GM19372 (cell line): ENCODE measurements at regions not wholly inside any gene's neighbourhood (a gene's known extent, or its start where the extent isn't known, plus 50 kb on each side); places are given as distances from the start of the nearest gene placed in this dataset.
"Not testable (repeated sequence)": the region's sequence is repeated elsewhere in the genome, so short reads cannot be mapped to it uniquely, and the experiment has no call there.

ENCODE experiments used
- ATAC-seq: cut with Tn5 transposase; IDR thresholded peaks from one replicate; pipeline ENCODE4 v1.9.1; 2021; ENCODE audit warnings: mild to moderate bottlenecking, low read depth, moderate library complexity; ENCODE audit not compliant: unreplicated experiment

- ATAC-seq, result not testable (repeated sequence)
Measured at GRCh38 chr6:27827477-27827876, 84.7 kb downstream of the OR2B2 start.

DNA sequence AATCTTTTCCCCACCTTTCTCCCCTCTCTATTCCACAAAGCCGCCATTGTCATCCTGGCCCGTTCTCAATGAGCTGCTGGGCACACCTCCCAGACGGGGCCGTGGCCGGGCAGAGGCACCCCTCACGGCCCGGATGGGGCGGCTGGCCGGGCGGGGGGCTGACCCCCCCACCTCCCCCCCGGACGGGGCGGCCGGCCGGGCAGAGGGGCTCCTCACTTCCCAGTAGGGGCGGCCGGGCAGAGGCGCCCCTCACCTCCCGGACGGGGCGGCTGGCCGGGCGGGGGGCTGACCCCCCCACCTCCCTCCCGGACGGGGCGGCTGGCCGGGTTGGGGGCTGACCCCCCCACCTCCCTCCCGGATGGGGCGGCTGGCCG, 85.6 kb downstream of the OR2B2 start:
- ATAC-seq, result not testable (repeated sequence)

DNA sequence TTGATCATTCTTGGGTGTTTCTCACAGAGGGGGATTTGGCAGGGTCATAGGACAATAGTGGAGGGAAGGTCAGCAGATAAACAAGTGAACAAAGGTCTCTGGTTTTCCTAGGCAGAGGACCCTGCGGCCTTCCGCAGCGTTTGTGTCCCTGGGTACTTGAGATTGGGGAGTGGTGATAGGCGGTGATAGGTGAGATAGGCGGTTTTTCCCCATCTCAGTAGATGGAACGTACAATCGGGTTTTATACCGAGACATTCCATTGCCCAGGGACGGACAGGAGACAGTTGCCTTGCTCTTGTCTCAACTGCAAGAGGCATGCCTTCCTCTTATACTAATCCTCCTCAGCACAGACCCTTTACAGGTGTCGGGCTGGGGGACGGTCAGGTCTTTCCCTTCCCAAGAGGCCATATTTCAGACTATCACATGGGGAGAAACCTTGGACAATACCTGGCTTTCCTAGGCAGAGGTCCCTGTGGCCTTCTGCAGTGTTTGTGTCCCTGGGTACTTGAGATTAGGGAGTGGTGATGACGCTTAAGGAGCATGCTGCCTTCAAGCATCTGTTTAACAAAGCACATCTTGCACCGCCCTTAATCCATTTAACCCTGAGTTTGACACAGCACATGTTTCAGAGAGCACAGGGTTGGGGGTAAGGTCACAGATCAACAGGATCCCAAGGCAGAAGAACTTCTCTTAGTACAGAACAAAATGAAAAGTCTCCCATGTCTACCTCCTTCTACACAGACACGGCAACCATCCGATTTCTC, 86.2 kb downstream of the OR2B2 start:
- not testable (repeated sequence) for ATAC-seq

DNA sequence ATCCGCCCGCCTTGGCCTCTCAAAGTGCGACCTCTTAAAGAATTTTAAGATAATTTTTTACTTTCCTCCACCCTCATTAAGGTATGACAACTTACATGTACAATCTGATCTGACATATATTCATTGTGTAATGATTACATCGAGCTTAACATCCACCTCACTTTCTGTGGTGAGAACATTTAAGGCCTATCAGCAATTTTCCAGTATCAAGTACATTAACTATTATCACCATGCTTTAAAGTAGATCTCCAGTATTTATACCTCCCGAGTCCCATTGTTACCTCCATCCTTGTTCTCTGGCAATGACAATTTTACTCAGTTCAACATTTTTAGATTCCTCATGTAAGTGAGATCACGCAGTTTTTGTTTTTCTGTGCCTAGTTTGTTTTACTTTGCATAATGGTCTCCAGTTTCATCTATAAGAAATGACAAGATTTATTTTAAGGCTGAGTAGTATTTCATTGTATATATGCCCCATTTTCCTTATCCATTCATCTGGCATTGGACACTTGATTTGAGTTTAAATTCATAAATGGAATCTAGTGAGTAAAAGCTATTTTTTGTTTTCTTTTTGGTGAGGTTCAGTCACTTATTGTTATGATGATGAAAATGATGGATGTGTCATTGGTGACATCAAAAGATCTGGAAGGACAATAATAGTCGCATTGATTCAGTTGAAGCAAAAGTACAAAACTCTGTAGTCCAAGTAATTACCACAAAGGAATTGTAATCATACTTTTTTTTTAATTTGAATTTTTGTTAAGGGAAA, 87.0 kb downstream of the OR2B2 start:
- ATAC-seq, result no peak

DNA sequence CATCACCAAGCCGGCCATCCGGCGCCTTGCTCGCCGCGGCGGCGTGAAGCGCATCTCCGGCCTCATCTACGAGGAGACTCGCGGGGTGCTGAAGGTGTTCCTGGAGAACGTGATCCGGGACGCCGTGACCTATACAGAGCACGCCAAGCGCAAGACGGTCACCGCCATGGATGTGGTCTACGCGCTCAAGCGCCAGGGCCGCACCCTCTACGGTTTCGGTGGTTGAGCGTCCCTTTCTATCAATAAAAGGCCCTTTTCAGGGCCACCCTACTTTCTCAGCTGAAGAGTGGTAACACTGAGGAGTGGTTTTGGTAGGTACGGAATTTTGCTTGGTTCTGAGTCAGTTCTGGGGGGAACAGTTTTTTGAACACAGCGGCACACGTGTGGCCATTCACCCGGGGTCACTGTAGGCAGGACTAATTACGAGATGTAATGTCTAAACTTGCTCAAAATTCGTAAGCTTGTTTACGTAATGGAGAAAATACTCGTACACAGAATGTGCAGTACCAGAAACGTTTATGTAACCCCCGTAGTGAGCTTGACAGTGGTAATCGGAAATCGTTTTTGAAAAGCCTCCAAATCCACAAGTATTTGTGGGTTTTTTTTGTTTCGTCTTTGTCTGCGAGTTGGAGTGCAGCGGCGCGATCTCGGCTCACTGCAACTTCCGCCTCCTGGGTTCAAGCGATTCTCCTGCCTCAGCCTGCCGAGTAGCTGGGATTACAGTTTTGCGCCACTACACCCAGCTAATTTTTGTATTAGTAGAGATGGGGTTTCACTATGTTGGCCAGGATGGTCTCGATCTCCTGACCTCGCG, 87.8 kb downstream of the OR2B2 start:
- peak; percentile 57 for ATAC-seq

- peak; percentile 18 for ATAC-seq
Measured at GRCh38 chr6:27823714-27824210, 88.4 kb downstream of the OR2B2 start.

- ATAC-seq, result no peak
Measured at GRCh38 chr6:27816906-27817305, 95.3 kb downstream of the OR2B2 start.

DNA sequence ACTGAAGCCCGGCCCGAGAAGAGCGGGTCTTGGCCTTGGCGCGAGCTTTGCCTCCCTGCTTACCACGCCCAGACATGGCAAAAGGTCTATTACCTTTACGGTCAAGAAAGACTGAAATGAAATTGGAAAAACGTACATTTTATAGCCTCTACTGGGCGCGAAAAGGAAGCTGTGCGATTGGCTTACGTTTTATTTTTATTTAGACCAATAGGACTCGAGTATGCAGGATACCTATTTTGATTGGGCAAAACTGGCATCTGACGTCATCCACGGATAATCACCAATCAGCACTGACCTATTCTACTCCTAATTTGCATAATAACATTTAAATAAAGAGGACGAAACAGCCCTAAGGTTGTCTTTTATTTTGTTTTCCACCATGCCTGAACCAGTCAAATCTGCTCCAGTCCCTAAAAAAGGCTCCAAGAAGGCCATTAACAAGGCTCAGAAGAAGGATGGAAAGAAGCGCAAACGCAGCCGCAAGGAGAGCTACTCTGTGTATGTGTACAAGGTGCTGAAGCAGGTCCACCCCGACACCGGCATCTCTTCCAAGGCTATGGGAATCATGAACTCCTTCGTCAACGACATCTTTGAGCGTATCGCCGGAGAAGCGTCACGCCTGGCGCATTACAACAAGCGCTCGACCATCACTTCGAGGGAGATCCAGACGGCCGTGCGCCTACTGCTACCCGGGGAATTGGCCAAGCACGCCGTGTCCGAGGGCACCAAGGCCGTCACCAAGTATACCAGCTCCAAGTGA, 97.4 kb downstream of the OR2B2 start:
- ATAC-seq, result peak; percentile 61

DNA sequence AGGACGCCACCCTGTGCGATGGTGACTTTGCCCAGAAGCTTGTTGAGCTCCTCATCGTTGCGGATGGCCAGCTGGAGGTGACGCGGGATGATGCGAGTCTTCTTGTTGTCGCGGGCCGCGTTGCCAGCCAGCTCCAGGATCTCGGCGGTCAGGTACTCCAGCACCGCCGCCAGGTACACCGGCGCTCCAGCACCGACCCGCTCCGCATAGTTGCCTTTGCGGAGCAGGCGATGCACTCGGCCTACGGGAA, 97.9 kb downstream of the OR2B2 start:
- ATAC-seq, result peak; percentile 2

DNA sequence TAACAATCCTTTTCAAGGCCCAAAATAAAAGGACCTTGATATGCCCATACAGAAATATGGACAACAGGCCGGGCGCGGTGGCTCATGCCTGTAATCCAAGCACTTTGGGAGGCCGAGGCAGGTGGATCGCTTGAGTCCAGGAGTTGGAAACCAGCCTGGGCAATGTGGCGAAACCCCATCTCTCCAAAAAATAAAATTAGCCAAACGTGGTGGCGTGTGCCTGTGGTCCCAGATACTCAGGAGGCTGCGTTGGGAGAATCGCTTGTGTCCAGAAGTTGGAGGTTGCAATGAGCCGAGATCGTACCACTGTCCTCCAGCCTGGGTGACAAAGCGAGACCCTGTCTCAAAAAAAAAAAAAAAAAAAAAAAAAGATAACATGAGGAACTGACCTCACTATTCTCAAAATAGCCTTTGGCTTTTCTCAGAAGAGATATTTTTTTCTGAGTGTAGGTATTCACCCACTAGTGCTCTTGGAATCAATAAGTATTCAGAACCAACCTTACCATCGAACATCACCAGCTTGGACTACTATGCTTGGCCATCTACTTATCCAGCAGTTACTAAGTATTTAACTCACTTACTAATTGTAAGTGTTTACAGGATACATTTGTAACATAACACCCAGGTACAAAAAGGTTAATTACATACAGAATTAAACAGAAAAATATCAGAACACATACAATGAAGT, 99.2 kb downstream of the OR2B2 start:
- ATAC-seq, result no peak

GRCh38 chr6:27812078-27812804, 100.0 kb downstream of the OR2B2 start:
- ATAC-seq, result no peak

DNA sequence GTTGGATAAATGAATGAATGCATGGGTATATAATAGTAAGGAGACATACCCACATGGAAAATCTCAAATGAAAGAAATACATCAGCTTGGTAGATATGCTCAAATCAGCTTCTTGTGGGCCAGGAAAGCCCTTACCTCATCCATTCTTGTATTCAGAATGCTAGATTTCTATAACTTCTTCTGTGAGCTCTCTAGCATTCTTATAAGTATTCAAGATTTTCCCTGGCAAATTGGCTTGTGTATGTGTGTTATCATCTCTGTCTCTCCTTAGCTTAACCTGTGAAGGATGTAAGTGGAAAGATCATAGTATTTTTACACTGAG, 100.8 kb downstream of the OR2B2 start:
- ATAC-seq, result no peak

DNA sequence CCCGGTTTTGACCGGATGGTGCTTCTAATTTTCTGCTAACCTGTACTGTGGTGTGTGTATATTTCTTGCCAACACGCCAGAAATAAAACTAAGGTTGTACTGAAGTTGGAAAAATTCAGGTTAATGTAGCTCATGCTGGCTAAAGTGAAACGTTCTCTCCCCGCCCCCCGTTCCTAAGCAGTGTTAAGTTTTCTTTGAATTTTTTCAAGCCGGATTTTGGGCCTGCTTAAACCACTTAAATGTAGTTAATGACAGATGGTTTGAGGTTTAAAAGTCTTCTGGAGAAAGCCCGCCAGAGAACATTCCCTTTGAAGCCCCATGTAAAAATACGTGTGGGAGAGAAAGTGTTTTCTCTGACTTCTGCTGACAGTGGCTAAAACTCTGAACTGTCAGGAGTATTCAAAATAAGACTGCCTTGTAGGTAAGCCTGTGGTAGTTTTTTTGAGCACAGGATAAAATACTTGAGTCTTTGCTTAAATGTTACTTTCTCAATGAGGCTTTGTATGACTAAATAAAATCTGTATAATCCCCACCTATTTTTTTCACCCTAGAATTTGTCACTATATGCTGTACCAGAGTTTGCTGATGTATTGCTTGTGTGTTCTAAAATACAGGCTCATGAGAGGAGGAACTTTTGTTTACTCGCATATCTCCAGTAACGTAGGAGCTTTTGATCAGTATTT, 101.3 kb downstream of the OR2B2 start:
- ATAC-seq, result no peak

- no peak for ATAC-seq
Measured at GRCh38 chr6:27809939-27810767, 102.0 kb downstream of the OR2B2 start.

GRCh38 chr6:27809067-27809938, 102.9 kb downstream of the OR2B2 start:
- ATAC-seq, result no peak

- not testable (repeated sequence) for ATAC-seq
Measured at GRCh38 chr6:27808242-27809066, 103.7 kb downstream of the OR2B2 start.
